NCI-H2081 (cell line): ENCODE measurements at regions not wholly inside any gene's neighbourhood (a gene's known extent, or its start where the extent isn't known, plus 50 kb on each side); places are given as distances from the start of the nearest gene placed in this dataset.
A peak's percentile ranks its signal among the peaks of the same experiment; 100 is the strongest.
"Not testable (repeated sequence)": the region's sequence is repeated elsewhere in the genome, so short reads cannot be mapped to it uniquely, and the experiment has no call there.

ENCODE experiments used
- DNase-seq, 2 experiments: peaks; one replicate each; lab custom pipeline; 2025; lab: John Stamatoyannopoulos, UW

- no peak for DNase-seq
These were observed 56.1 kb downstream of the CAPZA3 start for GRCh38 chr12:18794000-18794399.

GRCh38 chr12:18797604-18798003 is 59.7 kb downstream of the CAPZA3 start:
- no peak for DNase-seq

- no peak for DNase-seq
These were observed 60.8 kb downstream of the CAPZA3 start for GRCh38 chr12:18798535-18799361.

GRCh38 chr12:18799561-18799960 is 61.6 kb downstream of the CAPZA3 start:
- DNase-seq, result no peak

GRCh38 chr12:18805516-18806248 is 67.8 kb downstream of the CAPZA3 start:
- no peak for DNase-seq

GRCh38 chr12:18807714-18808113 is 69.8 kb downstream of the CAPZA3 start:
- no peak for DNase-seq

- no peak for DNase-seq
These were observed 70.3 kb downstream of the CAPZA3 start for GRCh38 chr12:18808221-18808620.

GRCh38 chr12:18810537-18811253 is 72.8 kb downstream of the CAPZA3 start:
- DNase-seq, result no peak

GRCh38 chr12:18811273-18811672 is 73.4 kb downstream of the CAPZA3 start:
- no peak for DNase-seq

GRCh38 chr12:18813753-18814152 is 75.8 kb downstream of the CAPZA3 start:
- DNase-seq, result no peak

GRCh38 chr12:18818579-18819268 is 80.8 kb downstream of the CAPZA3 start:
- no peak for DNase-seq

GRCh38 chr12:18819484-18819883 is 81.6 kb downstream of the CAPZA3 start:
- no peak for DNase-seq

GRCh38 chr12:18823461-18823860 is 85.5 kb downstream of the CAPZA3 start:
- no peak for DNase-seq

- DNase-seq, result no peak
These were observed 86.4 kb downstream of the CAPZA3 start for GRCh38 chr12:18824287-18824686.

GRCh38 chr12:18825138-18825537 is 87.2 kb downstream of the CAPZA3 start:
- no peak for DNase-seq

GRCh38 chr12:18827913-18828312 is 90.0 kb downstream of the CAPZA3 start:
- DNase-seq, result no peak

- DNase-seq, result no peak
These were observed 90.6 kb downstream of the CAPZA3 start for GRCh38 chr12:18828483-18828882.

- DNase-seq, result no peak
These were observed 91.1 kb downstream of the CAPZA3 start for GRCh38 chr12:18828987-18829386.

GRCh38 chr12:18832932-18833331 is 95.0 kb downstream of the CAPZA3 start:
- DNase-seq, result not testable (repeated sequence)

GRCh38 chr12:18837025-18837424 is 99.1 kb downstream of the CAPZA3 start:
- peak in 1 of 2 experiments; percentile 37 for DNase-seq

- no peak for DNase-seq
These were observed 99.6 kb downstream of the CAPZA3 start for GRCh38 chr12:18837505-18837904.

GRCh38 chr12:18840997-18841396 is 103.1 kb downstream of the CAPZA3 start:
- DNase-seq, result not testable (repeated sequence)
